HG02840 (cell line): ENCODE measurements at regions not wholly inside any gene's neighbourhood (a gene's known extent, or its start where the extent isn't known, plus 50 kb on each side); places are given as distances from the start of the nearest gene placed in this dataset.

ENCODE experiments used
- ATAC-seq: cut with Tn5 transposase; IDR thresholded peaks from one replicate; pipeline ENCODE4 v1.9.1; 2021; ENCODE audit warnings: mild to moderate bottlenecking, moderate library complexity, moderate number of reproducible peaks; ENCODE audit not compliant: unreplicated experiment, low FRiP score

GRCh38 chr2:207286106-207286505 lies 120.4 kb upstream of the KLF7 start:
- no peak for ATAC-seq

GRCh38 chr2:207288628-207289027 lies 122.9 kb upstream of the KLF7 start:
- ATAC-seq, result peak; percentile 50

- ATAC-seq, result no peak
Observed at GRCh38 chr2:207289295-207290018, 123.7 kb upstream of the KLF7 start.

GRCh38 chr2:207290833-207291624 lies 125.3 kb upstream of the KLF7 start:
- no peak for ATAC-seq

GRCh38 chr2:207291625-207292252 lies 126.0 kb upstream of the KLF7 start:
- no peak for ATAC-seq

- no peak for ATAC-seq
Observed at GRCh38 chr2:207296265-207296948, 130.7 kb upstream of the KLF7 start.

GRCh38 chr2:207300817-207301216 lies 135.1 kb upstream of the KLF7 start:
- ATAC-seq, result no peak

- ATAC-seq, result no peak
Observed at GRCh38 chr2:207304761-207305160, 139.0 kb upstream of the KLF7 start.

GRCh38 chr2:207308519-207309224 lies 142.9 kb upstream of the KLF7 start:
- ATAC-seq, result no peak

- ATAC-seq, result peak; percentile 71
Observed at GRCh38 chr2:207311316-207312005, 145.7 kb upstream of the KLF7 start.

GRCh38 chr2:207312006-207312356 lies 146.2 kb upstream of the KLF7 start:
- no peak for ATAC-seq

GRCh38 chr2:207313947-207314346 lies 148.2 kb upstream of the KLF7 start:
- no peak for ATAC-seq

- ATAC-seq, result no peak
Observed at GRCh38 chr2:207315131-207315530, 149.4 kb upstream of the KLF7 start.

GRCh38 chr2:207316484-207316883 lies 150.7 kb upstream of the KLF7 start:
- ATAC-seq, result no peak

- no peak for ATAC-seq
Observed at GRCh38 chr2:207316906-207317305, 151.2 kb upstream of the KLF7 start.

GRCh38 chr2:207317378-207317984 lies 151.7 kb upstream of the KLF7 start:
- ATAC-seq, result no peak

GRCh38 chr2:207318181-207318628 lies 152.5 kb upstream of the KLF7 start:
- ATAC-seq, result no peak

- ATAC-seq, result no peak
Observed at GRCh38 chr2:207319316-207319715, 153.6 kb upstream of the KLF7 start.
